WTC11 (cell line): ENCODE measurements at regions not wholly inside any gene's neighbourhood (a gene's known extent, or its start where the extent isn't known, plus 50 kb on each side); places are given as distances from the start of the nearest gene placed in this dataset.

Source experiments
- ATAC-seq: fragments of 200-7000 bp; cut with Tn5 transposase; 2 replicates; pipeline ENCODE4 v1.10.0; 2021; ENCODE audit warnings: mild to moderate bottlenecking, moderate library complexity
- CTCF ChIA-PET: fragments of 300-600 bp; sonication (Branson Sonifier 250); formaldehyde crosslinking; loops from one replicate; lab custom pipeline; 2021; ENCODE audit warnings: antibody characterized with exemption; lab: Charles Lee
- POLR2A ChIA-PET: fragments of 350-600 bp; sonication (Branson Sonifier 250); formaldehyde crosslinking; loops from one replicate; lab custom pipeline; 2021; ENCODE audit warnings: antibody characterized with exemption; lab: Charles Lee
- DNase-seq: peaks from one replicate; pipeline ENCODE4 v3.0.0; 2021; ENCODE audit warnings: low spot score
- H3K27ac Mint-ChIP-seq: 2 replicates; pipeline ENCODE4 v1.8.0; 2021; ENCODE audit warnings: mixed read lengths
- H3K27me3 Mint-ChIP-seq: 2 replicates; pipeline ENCODE4 v1.8.0; 2021; ENCODE audit warnings: low read depth, mild to moderate bottlenecking, moderate library complexity, mixed read lengths
- H3K36me3 Mint-ChIP-seq: 2 replicates; pipeline ENCODE4 v1.8.0; 2021; ENCODE audit warnings: mixed read lengths
- H3K4me1 Mint-ChIP-seq: 2 replicates; pipeline ENCODE4 v1.8.0; 2022; ENCODE audit warnings: mixed read lengths
- H3K4me3 Mint-ChIP-seq: 2 replicates; pipeline ENCODE4 v1.8.0; 2021; ENCODE audit warnings: mild to moderate bottlenecking, moderate library complexity, mixed read lengths
- H3K9me3 Mint-ChIP-seq: 2 replicates; pipeline ENCODE4 v1.8.0; 2021; ENCODE audit warnings: mixed read lengths
- CBFB ChIP-seq: sonication (generic); formaldehyde crosslinking; IDR thresholded peaks from 2 replicates; pipeline ENCODE4 v1.8.1; 2022; ENCODE audit warnings: mild to moderate bottlenecking, low read depth, missing genetic modification reagents
- CREM ChIP-seq: sonication (generic); formaldehyde crosslinking; IDR thresholded peaks from 2 replicates; pipeline ENCODE4 v1.8.1; 2022; ENCODE audit warnings: mild to moderate bottlenecking, missing genetic modification reagents, moderate library complexity
- ELF4 ChIP-seq: sonication (generic); formaldehyde crosslinking; IDR thresholded peaks from 2 replicates; pipeline ENCODE4 v1.8.1; 2022; ENCODE audit warnings: low read depth, mild to moderate bottlenecking, moderate library complexity, missing genetic modification reagents
- HMGA2 ChIP-seq: fragments of 250-450 bp; sonication (Bioruptor Pico); IDR thresholded peaks from 2 replicates; pipeline ENCODE4 v1.4.0; 2021; ENCODE audit warnings: mild to moderate bottlenecking, moderate library complexity
- IRF2 ChIP-seq: sonication (generic); formaldehyde crosslinking; IDR thresholded peaks from 2 replicates; pipeline ENCODE4 v1.8.0; 2022; ENCODE audit warnings: low read depth, missing genetic modification reagents, borderline replicate concordance
- NR2C2 ChIP-seq: sonication (generic); formaldehyde crosslinking; IDR thresholded peaks from 2 replicates; pipeline ENCODE4 v1.8.0; 2022; ENCODE audit warnings: mild to moderate bottlenecking, missing genetic modification reagents
- NR3C1 ChIP-seq: sonication (generic); formaldehyde crosslinking; conservative IDR thresholded peaks from 2 replicates; pipeline ENCODE4 v1.8.1; 2023; ENCODE audit warnings: low read depth, mild to moderate bottlenecking, missing genetic modification reagents
- OVOL2 ChIP-seq: fragments of 250-450 bp; sonication (Bioruptor Pico); IDR thresholded peaks from 2 replicates; pipeline ENCODE4 v1.9.0; 2021; ENCODE audit warnings: mild to moderate bottlenecking, borderline replicate concordance
- PRRX2 ChIP-seq: fragments of 250-450 bp; sonication (Bioruptor Pico); IDR thresholded peaks from 2 replicates; pipeline ENCODE4 v1.8.0; 2021; ENCODE audit warnings: mild to moderate bottlenecking
- ZNF671 ChIP-seq: fragments of 250-450 bp; sonication (Bioruptor Pico); IDR thresholded peaks from 2 replicates; pipeline ENCODE4 v1.8.0; 2021; ENCODE audit warnings: mild to moderate bottlenecking
- TF ChIP-seq, protein P1 (sequence below): sonication (generic); formaldehyde crosslinking; IDR thresholded peaks from 2 replicates; pipeline ENCODE4 v1.8.0; 2023; ENCODE audit warnings: missing genetic modification reagents, mild to moderate bottlenecking, borderline replicate concordance
- TF ChIP-seq, protein P2 (sequence below): fragments of 250-450 bp; sonication (Bioruptor Pico); conservative IDR thresholded peaks from 2 replicates; pipeline ENCODE4 v1.9.0; 2021; ENCODE audit warnings: mild to moderate bottlenecking
- TF ChIP-seq, protein P3 (sequence below): sonication (generic); formaldehyde crosslinking; IDR thresholded peaks from 2 replicates; pipeline ENCODE4 v1.8.1; 2023; ENCODE audit warnings: mild to moderate bottlenecking, missing genetic modification reagents
- TF ChIP-seq, protein P4 (sequence below): fragments of 200-600 bp; IDR thresholded peaks from 2 replicates; pipeline ENCODE4 v1.8.0; 2022; ENCODE audit warnings: antibody characterized with exemption
- TF ChIP-seq, protein P5 (sequence below): sonication (generic); formaldehyde crosslinking; IDR thresholded peaks from 2 replicates; pipeline ENCODE4 v1.8.0; 2022; ENCODE audit warnings: mild to moderate bottlenecking, missing genetic modification reagents
- TF ChIP-seq, protein P6 (sequence below): sonication (generic); formaldehyde crosslinking; IDR thresholded peaks from 2 replicates; pipeline ENCODE4 v1.8.1; 2023; ENCODE audit warnings: mild to moderate bottlenecking, missing genetic modification reagents

DNA sequence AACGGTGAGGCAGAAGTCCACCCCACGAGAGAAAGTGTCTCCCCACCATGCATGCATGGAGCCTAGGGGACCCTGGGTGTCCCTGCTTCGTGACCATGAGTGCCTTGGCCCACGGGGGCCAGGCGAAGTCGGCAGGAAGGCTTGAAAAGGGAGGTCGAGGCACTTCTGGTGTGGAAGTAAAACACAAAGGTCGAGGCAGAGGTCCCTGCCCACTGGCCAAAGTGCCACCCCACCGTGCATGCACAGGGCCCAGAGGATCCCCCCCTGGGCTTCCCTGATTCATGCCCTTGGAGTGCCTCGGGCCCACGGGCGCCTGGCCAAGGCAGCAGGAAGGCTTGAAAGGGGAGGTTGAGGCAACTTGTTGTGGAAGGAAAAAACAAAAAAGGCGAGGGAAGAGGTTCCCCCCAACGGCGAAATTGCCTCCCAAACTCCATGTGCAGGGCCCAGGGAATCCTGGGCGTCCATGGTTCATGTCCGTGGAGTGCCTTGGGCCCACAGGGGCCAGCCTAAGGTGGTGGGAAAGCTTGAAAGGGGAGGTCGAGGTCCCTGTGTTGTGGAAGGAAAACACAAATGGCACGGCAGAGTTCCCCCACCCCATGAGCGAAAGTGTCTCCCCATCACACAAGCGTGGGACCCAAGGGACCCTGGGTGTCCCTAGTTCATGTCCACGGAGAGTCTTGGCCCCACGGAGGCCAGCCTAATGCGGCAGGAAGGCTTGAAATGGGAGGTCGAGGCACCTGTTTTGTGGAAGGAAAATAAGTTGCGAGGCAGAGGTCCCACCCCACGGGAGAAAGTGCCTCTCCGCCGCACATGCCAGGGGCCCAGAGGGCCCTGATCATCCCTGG lies 372.1 kb downstream of the ALG10 start:
- no peak overlapping the region for H3K27ac Mint-ChIP-seq
- peaks cover 67% of the 10 kb centered on the region for H3K36me3 Mint-ChIP-seq
- no peak for DNase-seq
- no peak for TF ChIP-seq NR2C2 (CRISPR knock-in tag)
- TF ChIP-seq PRRX2: no peak
- TF ChIP-seq, protein P1, sequence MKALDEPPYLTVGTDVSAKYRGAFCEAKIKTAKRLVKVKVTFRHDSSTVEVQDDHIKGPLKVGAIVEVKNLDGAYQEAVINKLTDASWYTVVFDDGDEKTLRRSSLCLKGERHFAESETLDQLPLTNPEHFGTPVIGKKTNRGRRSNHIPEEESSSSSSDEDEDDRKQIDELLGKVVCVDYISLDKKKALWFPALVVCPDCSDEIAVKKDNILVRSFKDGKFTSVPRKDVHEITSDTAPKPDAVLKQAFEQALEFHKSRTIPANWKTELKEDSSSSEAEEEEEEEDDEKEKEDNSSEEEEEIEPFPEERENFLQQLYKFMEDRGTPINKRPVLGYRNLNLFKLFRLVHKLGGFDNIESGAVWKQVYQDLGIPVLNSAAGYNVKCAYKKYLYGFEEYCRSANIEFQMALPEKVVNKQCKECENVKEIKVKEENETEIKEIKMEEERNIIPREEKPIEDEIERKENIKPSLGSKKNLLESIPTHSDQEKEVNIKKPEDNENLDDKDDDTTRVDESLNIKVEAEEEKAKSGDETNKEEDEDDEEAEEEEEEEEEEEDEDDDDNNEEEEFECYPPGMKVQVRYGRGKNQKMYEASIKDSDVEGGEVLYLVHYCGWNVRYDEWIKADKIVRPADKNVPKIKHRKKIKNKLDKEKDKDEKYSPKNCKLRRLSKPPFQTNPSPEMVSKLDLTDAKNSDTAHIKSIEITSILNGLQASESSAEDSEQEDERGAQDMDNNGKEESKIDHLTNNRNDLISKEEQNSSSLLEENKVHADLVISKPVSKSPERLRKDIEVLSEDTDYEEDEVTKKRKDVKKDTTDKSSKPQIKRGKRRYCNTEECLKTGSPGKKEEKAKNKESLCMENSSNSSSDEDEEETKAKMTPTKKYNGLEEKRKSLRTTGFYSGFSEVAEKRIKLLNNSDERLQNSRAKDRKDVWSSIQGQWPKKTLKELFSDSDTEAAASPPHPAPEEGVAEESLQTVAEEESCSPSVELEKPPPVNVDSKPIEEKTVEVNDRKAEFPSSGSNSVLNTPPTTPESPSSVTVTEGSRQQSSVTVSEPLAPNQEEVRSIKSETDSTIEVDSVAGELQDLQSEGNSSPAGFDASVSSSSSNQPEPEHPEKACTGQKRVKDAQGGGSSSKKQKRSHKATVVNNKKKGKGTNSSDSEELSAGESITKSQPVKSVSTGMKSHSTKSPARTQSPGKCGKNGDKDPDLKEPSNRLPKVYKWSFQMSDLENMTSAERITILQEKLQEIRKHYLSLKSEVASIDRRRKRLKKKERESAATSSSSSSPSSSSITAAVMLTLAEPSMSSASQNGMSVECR (CRISPR knock-in tag): no peak
- no peak for TF ChIP-seq HMGA2 (CRISPR knock-in tag)
- TF ChIP-seq CREM: no peak
- TF ChIP-seq, protein P2, sequence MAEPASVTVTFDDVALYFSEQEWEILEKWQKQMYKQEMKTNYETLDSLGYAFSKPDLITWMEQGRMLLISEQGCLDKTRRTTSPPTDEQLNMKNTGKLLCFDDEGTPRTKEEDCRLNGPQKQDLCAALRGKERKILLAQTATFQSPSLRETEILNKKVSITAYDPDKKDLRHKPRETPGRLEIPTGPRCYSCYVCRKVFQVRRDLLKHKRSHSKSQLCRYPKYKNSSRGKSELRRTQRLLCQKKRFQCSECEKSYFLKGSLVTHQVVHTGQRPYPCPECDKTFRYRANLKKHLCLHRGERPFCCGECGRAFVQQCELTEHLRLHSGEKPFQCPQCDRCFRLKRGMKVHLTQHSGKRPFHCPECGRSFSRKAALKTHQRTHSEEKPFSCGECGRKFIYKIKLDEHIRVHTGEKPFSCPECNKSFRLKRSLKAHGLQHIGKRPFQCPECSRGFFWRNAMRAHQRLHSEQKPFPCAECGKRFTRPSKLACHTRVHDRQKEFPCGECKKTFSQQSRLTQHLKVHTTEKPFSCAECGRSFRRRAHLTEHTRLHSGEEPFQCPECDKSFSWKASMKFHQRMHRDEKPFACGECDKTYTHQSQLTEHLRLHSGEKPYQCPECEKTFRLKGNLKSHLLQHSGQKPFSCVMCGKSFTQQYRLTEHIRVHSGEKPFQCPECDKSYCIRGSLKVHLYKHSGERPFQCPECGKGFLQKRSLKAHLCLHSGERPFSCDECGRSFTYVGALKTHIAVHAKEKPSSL (CRISPR knock-in tag): no peak
- no peak for TF ChIP-seq IRF2 (CRISPR knock-in tag)
- TF ChIP-seq, protein P3, sequence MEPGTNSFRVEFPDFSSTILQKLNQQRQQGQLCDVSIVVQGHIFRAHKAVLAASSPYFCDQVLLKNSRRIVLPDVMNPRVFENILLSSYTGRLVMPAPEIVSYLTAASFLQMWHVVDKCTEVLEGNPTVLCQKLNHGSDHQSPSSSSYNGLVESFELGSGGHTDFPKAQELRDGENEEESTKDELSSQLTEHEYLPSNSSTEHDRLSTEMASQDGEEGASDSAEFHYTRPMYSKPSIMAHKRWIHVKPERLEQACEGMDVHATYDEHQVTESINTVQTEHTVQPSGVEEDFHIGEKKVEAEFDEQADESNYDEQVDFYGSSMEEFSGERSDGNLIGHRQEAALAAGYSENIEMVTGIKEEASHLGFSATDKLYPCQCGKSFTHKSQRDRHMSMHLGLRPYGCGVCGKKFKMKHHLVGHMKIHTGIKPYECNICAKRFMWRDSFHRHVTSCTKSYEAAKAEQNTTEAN: no peak
- no peak for TF ChIP-seq ZNF671 (CRISPR knock-in tag)
- TF ChIP-seq, protein P4, sequence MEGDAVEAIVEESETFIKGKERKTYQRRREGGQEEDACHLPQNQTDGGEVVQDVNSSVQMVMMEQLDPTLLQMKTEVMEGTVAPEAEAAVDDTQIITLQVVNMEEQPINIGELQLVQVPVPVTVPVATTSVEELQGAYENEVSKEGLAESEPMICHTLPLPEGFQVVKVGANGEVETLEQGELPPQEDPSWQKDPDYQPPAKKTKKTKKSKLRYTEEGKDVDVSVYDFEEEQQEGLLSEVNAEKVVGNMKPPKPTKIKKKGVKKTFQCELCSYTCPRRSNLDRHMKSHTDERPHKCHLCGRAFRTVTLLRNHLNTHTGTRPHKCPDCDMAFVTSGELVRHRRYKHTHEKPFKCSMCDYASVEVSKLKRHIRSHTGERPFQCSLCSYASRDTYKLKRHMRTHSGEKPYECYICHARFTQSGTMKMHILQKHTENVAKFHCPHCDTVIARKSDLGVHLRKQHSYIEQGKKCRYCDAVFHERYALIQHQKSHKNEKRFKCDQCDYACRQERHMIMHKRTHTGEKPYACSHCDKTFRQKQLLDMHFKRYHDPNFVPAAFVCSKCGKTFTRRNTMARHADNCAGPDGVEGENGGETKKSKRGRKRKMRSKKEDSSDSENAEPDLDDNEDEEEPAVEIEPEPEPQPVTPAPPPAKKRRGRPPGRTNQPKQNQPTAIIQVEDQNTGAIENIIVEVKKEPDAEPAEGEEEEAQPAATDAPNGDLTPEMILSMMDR: no peak
- TF ChIP-seq, all 79 proteins: peak for 0
- Mint-ChIP-seq H3K4me1 (no peaks in the 10 kb centered on the region), H3K9me3 (peaks cover 49% of the 10 kb centered on the region), H3K27me3 (peaks cover under 1% of the 10 kb centered on the region), H3K4me3 (no peak overlapping the region)
- no peak for ATAC-seq
- ChIA-PET CTCF (no interaction called here), POLR2A (no interaction called here)

DNA sequence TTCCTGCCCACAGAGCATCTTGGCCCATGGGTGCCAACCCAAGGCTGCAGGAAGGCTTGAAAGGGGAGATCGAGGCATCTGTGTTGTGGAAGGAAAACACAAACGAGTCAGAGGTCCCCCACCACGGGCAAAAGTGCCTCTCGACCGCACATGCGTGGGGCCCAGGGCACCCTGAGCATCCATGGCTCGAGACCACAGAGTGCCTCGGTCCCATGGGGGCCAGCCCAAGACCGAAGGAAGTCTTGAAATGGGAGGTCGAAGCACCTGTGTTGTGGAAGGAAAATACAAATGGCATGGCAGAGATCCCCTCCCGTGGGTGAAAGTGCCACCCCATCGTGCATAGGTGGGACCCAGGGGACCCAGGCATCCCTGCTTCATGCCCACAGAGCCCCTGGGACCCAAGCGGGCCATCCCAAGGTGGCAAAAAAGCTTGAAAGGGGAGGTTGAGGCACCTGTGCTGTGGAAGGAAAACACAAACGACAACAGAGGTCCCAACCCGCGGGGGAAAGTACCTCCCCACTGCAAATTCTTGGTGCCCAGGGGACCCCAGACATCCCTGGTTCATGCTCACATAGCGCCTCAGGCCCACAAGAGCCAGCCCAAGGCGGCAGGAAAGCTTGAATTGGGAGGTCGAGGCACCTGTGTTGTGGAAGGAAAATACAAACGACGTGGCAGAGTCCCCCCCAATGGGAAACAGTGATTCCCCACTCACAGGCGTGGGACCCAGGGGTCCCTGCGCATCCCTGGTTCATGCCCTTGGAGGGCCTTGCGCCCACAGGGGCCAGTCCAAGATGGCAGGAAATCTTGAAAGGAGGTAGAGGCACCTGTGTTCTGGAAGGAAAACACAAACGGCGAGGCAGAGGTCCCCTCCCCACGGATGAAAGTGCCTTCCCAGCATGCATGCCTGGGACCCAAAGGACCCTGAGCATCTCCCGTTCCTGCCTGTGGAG lies 373.0 kb downstream of the ALG10 start:
- Mint-ChIP-seq H3K36me3 (peaks cover 61% of the 10 kb centered on the region), H3K4me3 (no peak overlapping the region), H3K4me1 (no peaks in the 10 kb centered on the region), H3K9me3 (peaks cover 47% of the 10 kb centered on the region), H3K27me3 (peaks cover 4% of the 10 kb centered on the region), H3K27ac (no peak overlapping the region)
- ChIA-PET CTCF (no interaction called here), POLR2A (no interaction called here)
- ATAC-seq (no peak), DNase-seq (peak; percentile 1)
- TF ChIP-seq, protein P5, sequence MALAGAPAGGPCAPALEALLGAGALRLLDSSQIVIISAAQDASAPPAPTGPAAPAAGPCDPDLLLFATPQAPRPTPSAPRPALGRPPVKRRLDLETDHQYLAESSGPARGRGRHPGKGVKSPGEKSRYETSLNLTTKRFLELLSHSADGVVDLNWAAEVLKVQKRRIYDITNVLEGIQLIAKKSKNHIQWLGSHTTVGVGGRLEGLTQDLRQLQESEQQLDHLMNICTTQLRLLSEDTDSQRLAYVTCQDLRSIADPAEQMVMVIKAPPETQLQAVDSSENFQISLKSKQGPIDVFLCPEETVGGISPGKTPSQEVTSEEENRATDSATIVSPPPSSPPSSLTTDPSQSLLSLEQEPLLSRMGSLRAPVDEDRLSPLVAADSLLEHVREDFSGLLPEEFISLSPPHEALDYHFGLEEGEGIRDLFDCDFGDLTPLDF: no peak
- TF ChIP-seq ELF4 (CRISPR knock-in tag): no peak
- no peak for TF ChIP-seq CBFB (CRISPR knock-in tag)
- no peak for TF ChIP-seq OVOL2 (CRISPR knock-in tag)
- no peak for TF ChIP-seq NR3C1 (CRISPR knock-in tag)
- TF ChIP-seq, protein P6, sequence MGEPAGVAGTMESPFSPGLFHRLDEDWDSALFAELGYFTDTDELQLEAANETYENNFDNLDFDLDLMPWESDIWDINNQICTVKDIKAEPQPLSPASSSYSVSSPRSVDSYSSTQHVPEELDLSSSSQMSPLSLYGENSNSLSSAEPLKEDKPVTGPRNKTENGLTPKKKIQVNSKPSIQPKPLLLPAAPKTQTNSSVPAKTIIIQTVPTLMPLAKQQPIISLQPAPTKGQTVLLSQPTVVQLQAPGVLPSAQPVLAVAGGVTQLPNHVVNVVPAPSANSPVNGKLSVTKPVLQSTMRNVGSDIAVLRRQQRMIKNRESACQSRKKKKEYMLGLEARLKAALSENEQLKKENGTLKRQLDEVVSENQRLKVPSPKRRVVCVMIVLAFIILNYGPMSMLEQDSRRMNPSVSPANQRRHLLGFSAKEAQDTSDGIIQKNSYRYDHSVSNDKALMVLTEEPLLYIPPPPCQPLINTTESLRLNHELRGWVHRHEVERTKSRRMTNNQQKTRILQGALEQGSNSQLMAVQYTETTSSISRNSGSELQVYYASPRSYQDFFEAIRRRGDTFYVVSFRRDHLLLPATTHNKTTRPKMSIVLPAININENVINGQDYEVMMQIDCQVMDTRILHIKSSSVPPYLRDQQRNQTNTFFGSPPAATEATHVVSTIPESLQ (CRISPR knock-in tag): no peak
- TF ChIP-seq IRF2 (CRISPR knock-in tag): no peak
